K562 (cell line): ENCODE measurements at regions not wholly inside any gene's neighbourhood (a gene's known extent, or its start where the extent isn't known, plus 50 kb on each side); places are given as distances from the start of the nearest gene placed in this dataset.

Experiments
- ATAC-seq: fragments of 200-7000 bp; cut with Tn5 transposase; 3 replicates; pipeline ENCODE4 v1.9.1; 2020; ENCODE audit warnings: moderate library complexity
- BruUV-seq: library from RNA; stranded (reverse); fragments of 400-500 nt; replicated peaks from 2 replicates; lab custom pipeline; 2021; lab: Mats Ljungman, UMichigan
- CTCF ChIA-PET: fragments of 300-600 bp; formaldehyde crosslinking; extraction: SDS; loops from one replicate; lab custom pipeline; 2021; ENCODE audit warnings: low intra/inter-chr PET ratio; lab: Yijun Ruan, JAX
- POLR2A ChIA-PET: fragments of 300-600, 350-650 bp; sonication (Branson Sonifier 250); formaldehyde crosslinking; extraction: SDS; loops from one replicate; lab custom pipeline; 2021; ENCODE audit warnings: antibody characterized with exemption, inconsistent platforms; lab: Yijun Ruan, JAX
- DNase-seq, 4 experiments: peaks; one replicate each; pipeline versions ENCODE4 v3.0.0 to v3.0.0-alpha.2; 2011 to 2018; ENCODE audit warnings: low spot score in 3 of 4, mixed read lengths in 3 of 4; ENCODE audit errors: extremely low read depth in 1 of 4
- FAIRE-seq: peaks from 2 replicates; lab custom pipeline; 2011; peaks lifted over from hg19 to GRCh38; lab: Jason Lieb, UNC
- H2AFZ ChIP-seq: 2 replicates; pipeline ENCODE4 v1.6.0; 2011; ENCODE audit warnings: low read depth, low read length, control low read depth, inconsistent platforms
- H3K27ac ChIP-seq: fragments of 200-600 bp; 3 replicates; pipeline ENCODE4 v1.8.0; 2011; ENCODE audit warnings: low read depth, mild to moderate bottlenecking, control low read depth, inconsistent platforms, low read length, moderate library complexity, mixed read lengths; ENCODE audit errors: extremely low read depth
- H3K27me3 ChIP-seq, 2 experiments: fragments of 300-600 bp in 1 of 2; 2 replicates in 1 of 2; 3 replicates in 1 of 2; pipeline versions ENCODE4 v1.6.0 to v1.8.0; 2011; ENCODE audit warnings: inconsistent platforms in 2 of 2, low read length in 2 of 2, mild to moderate bottlenecking in 1 of 2, mixed read lengths in 1 of 2, moderate library complexity in 1 of 2; ENCODE audit not compliant: control insufficient read depth in 2 of 2, insufficient read depth in 2 of 2
- H3K36me3 ChIP-seq: fragments of 300-600 bp; 3 replicates; pipeline ENCODE4 v1.8.0; 2011; ENCODE audit warnings: mild to moderate bottlenecking, low read length, inconsistent platforms; ENCODE audit not compliant: control insufficient read depth, insufficient read depth
- H3K4me1 ChIP-seq, 2 experiments: fragments of 200-600 bp in 1 of 2; replicated peaks in 1 of 2; 2 replicates in 1 of 2; 3 replicates in 1 of 2; pipeline versions ENCODE4 v1.5.1 to v1.8.0; 2011; ENCODE audit warnings: inconsistent platforms in 2 of 2, low read length in 2 of 2, mild to moderate bottlenecking in 1 of 2, mixed read lengths in 1 of 2, moderate library complexity in 1 of 2; ENCODE audit not compliant: control insufficient read depth in 2 of 2, insufficient read depth in 2 of 2
- H3K4me2 ChIP-seq: 2 replicates; pipeline ENCODE4 v1.6.1; 2011; ENCODE audit warnings: low read length, control low read depth, inconsistent platforms, mixed read lengths; ENCODE audit not compliant: insufficient read depth
- H3K4me3 ChIP-seq: fragments of 200-600 bp; sonication (generic), shearing (Covaris generic); 2 replicates; pipeline ENCODE4 v1.5.1; 2016; ENCODE audit warnings: control low read depth, inconsistent platforms
- H3K79me2 ChIP-seq: fragments of 200-600 bp; 3 replicates; pipeline ENCODE4 v1.8.0; 2011; ENCODE audit warnings: low read length, inconsistent platforms; ENCODE audit not compliant: control insufficient read depth, insufficient read depth
- H3K9ac ChIP-seq, 2 experiments: 2 replicates each; pipeline versions ENCODE4 v1.6.0 to v1.6.1; 2011; ENCODE audit warnings: low read depth in 2 of 2, low read length in 2 of 2, control low read depth in 1 of 2, inconsistent platforms in 1 of 2, mild to moderate bottlenecking in 1 of 2, mixed read lengths in 1 of 2; ENCODE audit not compliant: insufficient read depth in 1 of 2
- H3K9me1 ChIP-seq: one replicate; pipeline ENCODE4 v1.6.0; 2011; ENCODE audit warnings: inconsistent platforms, mild to moderate bottlenecking, low read length, moderate library complexity; ENCODE audit not compliant: control insufficient read depth, insufficient read depth
- H3K9me3 ChIP-seq: replicated peaks from 2 replicates; pipeline ENCODE4 v1.5.1; 2011; ENCODE audit warnings: low read depth, low read length, inconsistent platforms; ENCODE audit not compliant: control insufficient read depth, insufficient read depth
- H4K20me1 ChIP-seq: replicated peaks from 2 replicates; pipeline ENCODE4 v1.6.1; 2011; ENCODE audit warnings: low read length, inconsistent platforms, mixed read lengths; ENCODE audit not compliant: control insufficient read depth, insufficient read depth
- ELF1 ChIP-seq: fragments of 200-800 bp; sonication (Bioruptor generic); IDR thresholded peaks from 2 replicates; pipeline ENCODE4 v1.6.1; 2016; ENCODE audit warnings: missing genetic modification characterization, missing compliant biosample characterization
- HEY1 ChIP-seq: fragments of 250-450 bp; sonication (Bioruptor Pico); IDR thresholded peaks from 2 replicates; pipeline ENCODE4 v1.5.0; 2020; ENCODE audit warnings: mild to moderate bottlenecking, moderate library complexity, borderline replicate concordance
- YY1 ChIP-seq, 3 experiments: IDR thresholded peaks; 2 replicates each; pipeline ENCODE4 v1.6.1; 2011; ENCODE audit warnings: low read length in 2 of 3, mild to moderate bottlenecking in 2 of 3, moderate library complexity in 2 of 3, borderline replicate concordance in 1 of 3, control low read depth in 1 of 3, low read depth in 1 of 3; ENCODE audit not compliant: insufficient read depth in 3 of 3, insufficient replicate concordance in 2 of 3, control insufficient read depth in 1 of 3, insufficient read length in 1 of 3; ENCODE audit errors: extremely low read depth in 1 of 3
- WGBS: fragments of 100-300 bp; shearing (Covaris generic); methylation state at CpG from one replicate; pipeline ENCODE4 v1.1.6; 2016; ENCODE audit warnings: low coverage, mixed read lengths; ENCODE audit not compliant: insufficient coverage; ENCODE audit errors: missing lambda C conversion rate; 5-methylcytosine and 5-hydroxymethylcytosine counted together
- in situ Hi-C: fragments of 300-500 bp; cut with MboI; formaldehyde crosslinking; loops from 4 replicates; pipeline ENCODE4 v1.15.0; 2018; ENCODE audit warnings: inconsistent platforms, mixed read lengths
- intact Hi-C: fragments of 100-400 bp; cut with micrococcal nuclease; formaldehyde crosslinking; loops from 2 replicates; pipeline ENCODE4 v1.14.2; 2022

DNA sequence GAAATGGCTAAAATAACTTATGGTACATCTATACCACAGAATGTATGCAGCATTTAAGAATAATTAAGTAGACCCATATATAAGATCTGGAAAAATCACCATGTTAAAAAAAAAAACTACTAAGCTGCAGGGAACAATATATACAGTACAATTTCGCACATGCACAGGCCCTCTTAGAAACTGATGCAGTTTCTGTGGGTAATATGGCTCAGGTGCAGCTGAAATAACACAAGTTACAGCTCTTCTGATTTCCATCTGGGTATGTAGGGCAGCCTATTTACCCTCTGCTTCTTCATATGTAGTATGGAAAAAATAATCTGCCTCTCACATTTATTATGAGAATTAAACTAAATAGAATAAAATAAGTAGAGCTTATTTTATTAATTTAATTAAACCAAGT, 82.9 kb downstream of the YIPF5 start (continued):
- no peak for TF ChIP-seq ELF1

DNA sequence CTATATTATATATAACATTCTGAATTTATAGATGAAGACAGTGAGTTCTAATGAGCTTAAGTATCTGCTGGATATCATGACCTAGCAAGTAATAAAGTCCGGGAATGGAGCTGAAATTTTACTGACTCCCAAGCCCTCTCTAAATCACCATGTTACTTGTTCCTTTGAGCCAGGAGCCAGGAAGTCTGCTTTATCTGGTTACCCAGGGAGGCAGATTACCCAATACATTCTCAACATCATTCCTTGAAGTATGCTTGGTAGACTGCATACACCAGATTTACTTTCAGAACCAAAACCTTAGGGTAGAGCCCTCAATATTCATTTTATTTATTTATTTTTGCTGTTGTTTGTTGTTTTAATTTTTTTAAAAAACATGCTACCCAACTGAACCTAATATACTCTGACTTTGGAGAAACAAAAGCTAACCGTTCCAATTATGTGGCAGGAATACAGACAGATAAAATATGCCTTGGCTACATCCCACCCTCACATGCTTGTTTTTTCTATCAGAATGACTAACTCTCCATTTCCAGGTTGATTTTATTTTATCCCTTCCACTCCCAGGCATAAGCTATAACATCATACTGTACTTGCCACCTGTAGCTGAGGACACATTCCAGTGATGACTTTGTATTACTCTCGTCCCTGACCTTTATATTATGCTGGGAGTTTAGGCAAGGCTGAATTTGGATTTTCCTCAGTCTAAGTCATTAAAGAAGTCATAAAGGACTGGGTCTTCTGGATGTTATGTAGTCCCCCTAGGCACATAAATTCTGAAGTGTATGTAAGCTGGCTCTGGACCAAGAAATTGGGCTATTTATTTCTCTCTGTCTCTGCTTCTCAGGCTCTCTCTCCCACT, 82.0 kb downstream of the YIPF5 start:
- no peak for FAIRE-seq
- intact Hi-C loops: no loop called here
- POLR2A ChIA-PET: no interaction called here

More for the DNA sequence above, 82.0 kb downstream of the YIPF5 start:
- TF ChIP-seq YY1 (IDR thresholded peaks at IDR 0.05; ENCODE audit: borderline replicate concordance in 1 of 3, control insufficient read depth in 1 of 3, extremely low read depth in 1 of 3, insufficient read depth in 3 of 3, insufficient read length in 1 of 3, insufficient replicate concordance in 2 of 3, low read depth in 1 of 3, low read length in 2 of 3) (no peak), HEY1 (no peak)
- Histone ChIP-seq H4K20me1 (no peaks in the 10 kb centered on the region), H3K4me1 (no peaks in the 10 kb centered on the region), H3K9ac (no peak overlapping the region), H3K27ac (no peak overlapping the region), H2AFZ (no peak overlapping the region), H3K79me2 (no peaks in the 10 kb centered on the region), H3K4me3 (no peak overlapping the region), H3K4me2 (no peak overlapping the region), H3K36me3 (no peaks in the 10 kb centered on the region), H3K9me3 (no peaks in the 10 kb centered on the region; the same call in 1 of the 2 replicates), H3K27me3 (no peaks in the 10 kb centered on the region), H3K9me1 (no peaks in the 10 kb centered on the region)
- in situ Hi-C loops: no loop called here
- no peak for DNase-seq
- 0% methylated on average over 3 of the region's 3 CpGs for WGBS
- CTCF ChIA-PET: no interaction called here
- ATAC-seq: no peak
- BruUV-seq: no TSS peak
